NCI-H1930 (cell line): ENCODE measurements at regions not wholly inside any gene's neighbourhood (a gene's known extent, or its start where the extent isn't known, plus 50 kb on each side); places are given as distances from the start of the nearest gene placed in this dataset.

ENCODE experiments used
- DNase-seq, 2 experiments: peaks; one replicate each; lab custom pipeline; 2025; lab: John Stamatoyannopoulos, UW

GRCh38 chrX:38856670-38857265 is 55.5 kb downstream of the MID1IP1 start:
- DNase-seq: no peak

GRCh38 chrX:38857736-38858523 is 56.7 kb downstream of the MID1IP1 start:
- no peak for DNase-seq

GRCh38 chrX:38859602-38860001 is 58.3 kb downstream of the MID1IP1 start:
- DNase-seq: no peak

- DNase-seq: no peak
Measured at GRCh38 chrX:38860106-38861013, 59.1 kb downstream of the MID1IP1 start.

- DNase-seq: no peak
Measured at GRCh38 chrX:38861489-38861888, 60.2 kb downstream of the MID1IP1 start.

- no peak for DNase-seq
Measured at GRCh38 chrX:38862100-38862499, 60.8 kb downstream of the MID1IP1 start.

GRCh38 chrX:38864165-38864564 is 62.9 kb downstream of the MID1IP1 start:
- DNase-seq: no peak

GRCh38 chrX:38868321-38868720 is 67.1 kb downstream of the MID1IP1 start:
- DNase-seq: no peak

GRCh38 chrX:38868941-38869401 is 67.7 kb downstream of the MID1IP1 start:
- no peak for DNase-seq

- no peak for DNase-seq
Measured at GRCh38 chrX:38870361-38870895, 69.2 kb downstream of the MID1IP1 start.

GRCh38 chrX:38871129-38872029 is 70.1 kb downstream of the MID1IP1 start:
- DNase-seq: no peak

- no peak for DNase-seq
Measured at GRCh38 chrX:38877366-38877765, 76.1 kb downstream of the MID1IP1 start.

GRCh38 chrX:38878641-38879340 is 77.5 kb downstream of the MID1IP1 start:
- no peak for DNase-seq

GRCh38 chrX:38879631-38880220 is 78.5 kb downstream of the MID1IP1 start:
- DNase-seq: no peak

GRCh38 chrX:38880296-38880854 is 79.1 kb downstream of the MID1IP1 start:
- DNase-seq: no peak

- DNase-seq: no peak
Measured at GRCh38 chrX:38881066-38881465, 79.8 kb downstream of the MID1IP1 start.

GRCh38 chrX:38881727-38882126 is 80.5 kb downstream of the MID1IP1 start:
- DNase-seq: no peak

GRCh38 chrX:38882894-38883626 is 81.8 kb downstream of the MID1IP1 start:
- no peak for DNase-seq

- DNase-seq: no peak
Measured at GRCh38 chrX:38886112-38886511, 84.9 kb downstream of the MID1IP1 start.
